Kidney tubule cell (primary cell): ENCODE measurements at regions not wholly inside any gene's neighbourhood (a gene's known extent, or its start where the extent isn't known, plus 50 kb on each side); places are given as distances from the start of the nearest gene placed in this dataset.
A peak's percentile ranks its signal among the peaks of the same experiment; 100 is the strongest.

Experiments used
- DNase-seq: peaks from one replicate; pipeline ENCODE4 v3.0.0-alpha.2; 2018; ENCODE audit warnings: low spot score

- DNase-seq: peak; percentile 92
Measured at GRCh38 chr10:118835682-118836326, 81.0 kb upstream of the CACUL1 start.

GRCh38 chr10:118838364-118838763 lies 83.6 kb upstream of the CACUL1 start:
- DNase-seq: no peak

GRCh38 chr10:118839348-118839747 lies 84.6 kb upstream of the CACUL1 start:
- DNase-seq: no peak

GRCh38 chr10:118840071-118840775 lies 85.5 kb upstream of the CACUL1 start:
- DNase-seq: peak; percentile 74

GRCh38 chr10:118840776-118841468 lies 86.2 kb upstream of the CACUL1 start:
- no peak for DNase-seq

GRCh38 chr10:118841881-118842605 lies 87.3 kb upstream of the CACUL1 start:
- no peak for DNase-seq

GRCh38 chr10:118842843-118843624 lies 88.3 kb upstream of the CACUL1 start:
- DNase-seq: no peak

GRCh38 chr10:118843647-118844265 lies 89.0 kb upstream of the CACUL1 start:
- peak; percentile 64 for DNase-seq

- DNase-seq: peak; percentile 92
Measured at GRCh38 chr10:118844731-118845521, 90.2 kb upstream of the CACUL1 start.

- no peak for DNase-seq
Measured at GRCh38 chr10:118845776-118846175, 91.0 kb upstream of the CACUL1 start.

- DNase-seq: peak; percentile 70
Measured at GRCh38 chr10:118850418-118851061, 95.8 kb upstream of the CACUL1 start.

- DNase-seq: peak; percentile 82
Measured at GRCh38 chr10:118851062-118852035, 96.6 kb upstream of the CACUL1 start.

- DNase-seq: no peak
Measured at GRCh38 chr10:118853916-118854315, 99.1 kb upstream of the CACUL1 start.

- DNase-seq: no peak
Measured at GRCh38 chr10:118856106-118856505, 101.3 kb upstream of the CACUL1 start.

- no peak for DNase-seq
Measured at GRCh38 chr10:118865998-118866693, 111.4 kb upstream of the CACUL1 start.

GRCh38 chr10:118867768-118868167 lies 113.0 kb upstream of the CACUL1 start:
- no peak for DNase-seq

- DNase-seq: peak; percentile 24
Measured at GRCh38 chr10:118868589-118868988, 113.8 kb upstream of the CACUL1 start.
